ENCODE measurements at regions not wholly inside any gene's neighbourhood (a gene's known extent, or its start where the extent isn't known, plus 50 kb on each side); places are given as distances from the start of the nearest gene placed in this dataset.
A peak's percentile ranks its signal among the peaks of the same experiment; 100 is the strongest.

DNA sequence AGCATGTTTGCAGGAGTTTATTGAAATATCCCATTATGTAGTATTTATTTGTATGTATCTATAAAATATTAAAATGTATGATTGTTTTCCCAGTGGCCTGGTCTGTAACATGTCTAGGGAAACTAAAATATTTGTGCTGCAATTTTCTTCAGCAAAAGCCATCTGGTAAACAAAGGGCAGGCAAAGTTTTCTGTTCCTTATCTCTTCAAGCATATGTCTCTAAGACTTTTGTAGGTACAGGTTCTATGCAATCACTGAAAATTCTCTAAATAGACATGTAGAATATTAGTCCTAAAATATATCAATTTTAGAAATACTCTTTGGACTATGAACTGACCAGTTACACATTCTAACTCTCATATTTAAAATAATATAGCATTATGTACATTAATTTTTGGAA is 585.8 kb upstream of the RGS18 start:
- no peak for TF ChIP-seq ZNF384 (IDR thresholded peaks at IDR 0.05)
- TF ChIP-seq NFRKB (IDR thresholded peaks at IDR 0.05), result no peak
- no peak for TF ChIP-seq CTBP1 (IDR thresholded peaks at IDR 0.05; ENCODE audit: borderline replicate concordance)
- no peak for TF ChIP-seq SP1 (IDR thresholded peaks at IDR 0.05)
- no peak for TF ChIP-seq SUZ12 (IDR thresholded peaks at IDR 0.05)
- TF ChIP-seq BHLHE40 (IDR thresholded peaks at IDR 0.05; ENCODE audit: borderline replicate concordance), result no peak
- CTCF ChIA-PET, result no interaction called here
- POLR2A ChIA-PET, result no interaction called here
- no peak for DNase-seq (ENCODE audit: extremely low spot score)

DNA sequence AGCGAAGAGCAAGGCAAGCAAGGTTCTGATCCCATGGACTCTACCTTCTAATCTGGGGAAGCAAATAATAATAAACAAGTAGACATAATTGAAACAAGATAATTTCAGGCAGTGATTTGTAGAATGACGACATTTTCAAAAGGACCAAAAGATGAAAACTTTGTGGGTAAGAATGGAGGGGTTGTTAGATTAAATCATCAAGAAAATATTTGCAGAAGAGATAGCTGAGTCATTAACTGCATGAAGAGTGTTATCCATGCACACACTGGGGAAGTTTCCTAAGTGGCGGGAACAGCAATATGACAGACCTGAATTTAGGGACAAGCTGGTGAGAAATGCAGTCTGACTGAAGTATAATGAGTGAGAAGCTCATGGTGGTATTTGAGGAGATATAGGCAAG is 583.1 kb upstream of the RGS18 start:
- no peak for DNase-seq (ENCODE audit: extremely low spot score)
- ChIA-PET CTCF (no interaction called here), POLR2A (no interaction called here)
- TF ChIP-seq L3MBTL2 (conservative IDR thresholded peaks at IDR 0.05) (peak; percentile 3; the same call in 1 of the 2 replicates), HDGF (IDR thresholded peaks at IDR 0.05; ENCODE audit: borderline replicate concordance) (no peak)

DNA sequence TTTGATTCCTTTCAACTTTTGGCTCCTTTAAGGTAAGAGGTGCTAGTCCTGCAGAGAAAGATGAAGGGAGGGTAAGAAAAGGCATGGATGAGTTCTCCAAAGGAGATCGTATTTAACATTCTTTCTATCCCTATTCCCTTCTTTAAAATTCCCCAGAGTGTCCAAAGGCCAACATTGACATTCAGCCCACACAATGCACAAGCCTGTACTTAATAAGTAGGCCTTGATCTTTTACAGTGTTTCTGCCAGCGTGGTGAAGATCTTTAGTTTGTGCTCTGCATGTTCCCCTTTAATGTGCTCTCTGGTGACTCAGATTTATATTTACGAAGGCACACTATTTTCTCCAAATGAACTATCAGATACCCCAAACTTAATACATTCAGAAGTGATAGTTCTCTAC is 582.5 kb upstream of the RGS18 start:
- no peak for TF ChIP-seq L3MBTL2 (conservative IDR thresholded peaks at IDR 0.05)
- TF ChIP-seq HDGF (IDR thresholded peaks at IDR 0.05; ENCODE audit: borderline replicate concordance), result no peak
- TF ChIP-seq FOXK2 (IDR thresholded peaks at IDR 0.05), result no peak
- TF ChIP-seq CTBP1 (IDR thresholded peaks at IDR 0.05; ENCODE audit: borderline replicate concordance), result no peak
- TF ChIP-seq, protein P1, sequence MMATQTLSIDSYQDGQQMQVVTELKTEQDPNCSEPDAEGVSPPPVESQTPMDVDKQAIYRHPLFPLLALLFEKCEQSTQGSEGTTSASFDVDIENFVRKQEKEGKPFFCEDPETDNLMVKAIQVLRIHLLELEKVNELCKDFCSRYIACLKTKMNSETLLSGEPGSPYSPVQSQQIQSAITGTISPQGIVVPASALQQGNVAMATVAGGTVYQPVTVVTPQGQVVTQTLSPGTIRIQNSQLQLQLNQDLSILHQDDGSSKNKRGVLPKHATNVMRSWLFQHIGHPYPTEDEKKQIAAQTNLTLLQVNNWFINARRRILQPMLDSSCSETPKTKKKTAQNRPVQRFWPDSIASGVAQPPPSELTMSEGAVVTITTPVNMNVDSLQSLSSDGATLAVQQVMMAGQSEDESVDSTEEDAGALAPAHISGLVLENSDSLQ (IDR thresholded peaks at IDR 0.05), result no peak
- no peak for TF ChIP-seq BHLHE40 (IDR thresholded peaks at IDR 0.05; ENCODE audit: borderline replicate concordance)
- no peak for TF ChIP-seq ELF4 (IDR thresholded peaks at IDR 0.05)
- no peak for TF ChIP-seq SP1 (IDR thresholded peaks at IDR 0.05)
- TF ChIP-seq FOXM1 (IDR thresholded peaks at IDR 0.05; ENCODE audit: borderline replicate concordance), result no peak
- no peak for TF ChIP-seq FOXA1 (IDR thresholded peaks at IDR 0.05)
- no peak for TF ChIP-seq TARDBP (IDR thresholded peaks at IDR 0.05)
- TF ChIP-seq ZNF384 (IDR thresholded peaks at IDR 0.05), result no peak
- TF ChIP-seq ARNT (IDR thresholded peaks at IDR 0.05), result no peak
- no peak for TF ChIP-seq SUZ12 (IDR thresholded peaks at IDR 0.05)
- TF ChIP-seq NFRKB (IDR thresholded peaks at IDR 0.05), result no peak
- no peak for TF ChIP-seq LEF1 (IDR thresholded peaks at IDR 0.05; ENCODE audit: borderline replicate concordance)
- ChIA-PET POLR2A (no interaction called here), CTCF (no interaction called here)
- no peak for DNase-seq (ENCODE audit: extremely low spot score)

DNA sequence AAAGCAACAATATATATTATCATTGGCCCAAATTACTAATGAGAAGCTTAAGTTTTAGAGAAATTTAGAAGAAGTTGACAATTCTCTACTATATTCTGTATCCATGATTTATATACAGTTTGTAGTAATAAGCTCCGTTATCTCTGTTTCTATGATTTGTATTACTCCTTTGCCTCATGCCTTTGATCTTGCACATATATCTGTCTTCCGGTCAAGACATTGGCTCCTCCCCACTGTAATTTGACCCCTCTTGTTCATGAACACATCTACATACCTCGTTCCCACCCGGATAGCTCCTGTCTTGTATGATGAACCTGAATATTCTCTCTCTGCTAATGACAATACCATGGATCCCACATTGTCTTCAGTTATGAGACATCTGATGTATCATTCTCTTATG is 581.0 kb upstream of the RGS18 start:
- ChIA-PET POLR2A (no interaction called here), CTCF (interaction anchor here (0.6 kb wide), 1 partner anchor 24 kb away, joined by 4 read pairs; no protein-coding TSS in a partner anchor)
- no peak for TF ChIP-seq ZNF384 (IDR thresholded peaks at IDR 0.05)

DNA sequence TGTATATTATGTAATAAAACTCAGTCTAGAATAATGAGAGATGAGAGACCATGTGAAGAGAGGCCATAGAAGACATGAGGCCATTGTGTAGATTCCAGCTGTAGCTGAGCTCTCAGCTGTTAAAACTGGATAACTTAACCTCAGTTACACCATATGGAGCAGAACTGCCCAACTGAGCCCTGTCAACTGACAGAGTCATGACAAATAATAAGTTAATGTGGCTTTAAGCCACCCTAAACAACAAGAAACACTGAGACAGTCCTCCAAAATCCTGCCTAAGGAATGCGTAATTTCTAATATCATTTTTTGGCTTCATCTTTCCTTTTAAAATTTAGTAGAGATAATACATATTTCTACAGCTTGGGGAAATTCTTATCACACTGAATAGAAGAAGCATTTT is 580.0 kb upstream of the RGS18 start:
- no peak for TF ChIP-seq TARDBP (IDR thresholded peaks at IDR 0.05)
- no peak for TF ChIP-seq SP1 (IDR thresholded peaks at IDR 0.05)
- no peak for TF ChIP-seq CTBP1 (IDR thresholded peaks at IDR 0.05; ENCODE audit: borderline replicate concordance)
- POLR2A ChIA-PET, result no interaction called here
- CTCF ChIA-PET, result no interaction called here
- no peak for DNase-seq (ENCODE audit: extremely low spot score)

More for the DNA sequence above, 581.0 kb upstream of the RGS18 start:
- no peak for DNase-seq (ENCODE audit: extremely low spot score)

DNA sequence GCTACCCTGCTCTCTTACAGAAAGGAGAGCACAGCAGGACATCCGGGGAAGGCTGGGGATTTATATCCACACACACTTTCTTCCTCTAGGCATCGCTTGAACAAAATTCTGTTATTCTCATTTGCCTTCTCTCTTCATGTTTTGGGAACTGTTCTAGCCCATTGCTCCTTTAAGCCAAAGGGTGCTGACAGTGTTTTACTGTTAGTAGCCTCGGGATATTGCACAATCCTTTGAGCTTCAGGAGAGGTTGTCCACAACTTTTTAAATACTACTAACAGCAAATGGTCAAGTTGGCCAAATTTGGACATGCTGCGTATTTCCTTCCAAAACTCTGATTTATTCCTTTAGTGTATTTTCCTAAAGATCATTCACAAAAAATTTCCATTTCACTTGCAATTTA is 579.2 kb upstream of the RGS18 start:
- CTCF ChIA-PET, result no interaction called here
- no peak for TF ChIP-seq SP1 (IDR thresholded peaks at IDR 0.05)
- no peak for TF ChIP-seq LEF1 (IDR thresholded peaks at IDR 0.05; ENCODE audit: borderline replicate concordance)
- no peak for TF ChIP-seq BHLHE40 (IDR thresholded peaks at IDR 0.05; ENCODE audit: borderline replicate concordance)
- no peak for TF ChIP-seq HDGF (IDR thresholded peaks at IDR 0.05; ENCODE audit: borderline replicate concordance)
- DNase-seq (ENCODE audit: extremely low spot score), result no peak
- POLR2A ChIA-PET, result no interaction called here

DNA sequence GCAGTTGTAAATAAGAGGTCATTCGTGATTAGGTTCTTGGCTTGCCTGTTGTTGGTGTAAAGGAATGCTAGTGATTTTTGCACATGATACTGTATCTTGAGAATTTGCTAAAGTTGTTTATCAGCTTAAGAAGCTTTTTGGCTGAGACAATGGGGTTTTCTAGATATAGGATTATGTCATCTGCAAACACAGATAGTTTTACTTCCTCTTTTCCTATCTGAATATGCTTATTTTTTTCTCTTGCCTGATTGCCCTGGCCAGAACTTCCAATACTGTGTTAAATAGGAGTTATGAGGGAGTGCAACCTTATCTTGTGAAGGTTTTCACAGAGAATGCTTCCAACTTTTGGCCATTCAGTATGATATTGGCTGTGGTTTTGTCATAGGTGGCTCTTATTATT is 576.1 kb upstream of the RGS18 start:
- no peak for DNase-seq (ENCODE audit: extremely low spot score)
- CTCF ChIA-PET, result no interaction called here

DNA sequence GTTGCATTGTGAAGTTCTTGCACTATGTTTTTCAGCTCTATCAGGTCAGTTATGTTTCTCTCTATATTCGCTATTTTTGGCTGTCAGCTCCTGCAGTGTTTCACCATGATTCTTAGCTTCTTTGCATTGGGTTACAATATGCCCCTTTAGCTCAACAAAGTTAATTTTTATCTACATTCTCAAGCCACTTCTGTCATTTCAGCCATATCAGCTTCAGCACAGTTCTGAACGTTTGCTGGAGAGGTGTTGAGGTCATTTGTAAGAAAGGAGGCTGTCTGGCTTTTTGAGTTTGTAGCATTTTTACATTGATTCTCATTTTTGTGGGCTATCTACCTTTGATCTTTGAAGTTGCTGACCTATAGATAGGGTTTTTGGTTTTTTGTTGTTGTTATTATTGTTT is 573.2 kb upstream of the RGS18 start:
- no peak for DNase-seq (ENCODE audit: extremely low spot score)
- TF ChIP-seq CTBP1 (IDR thresholded peaks at IDR 0.05; ENCODE audit: borderline replicate concordance) (no peak), FOXA1 (IDR thresholded peaks at IDR 0.05) (no peak), BHLHE40 (IDR thresholded peaks at IDR 0.05; ENCODE audit: borderline replicate concordance) (no peak), TARDBP (IDR thresholded peaks at IDR 0.05) (no peak)
- CTCF ChIA-PET, result no interaction called here
- POLR2A ChIA-PET, result no interaction called here

More for the DNA sequence above, 576.1 kb upstream of the RGS18 start:
- no peak for TF ChIP-seq NFRKB (IDR thresholded peaks at IDR 0.05)
- TF ChIP-seq ZNF384 (IDR thresholded peaks at IDR 0.05), result no peak
- no peak for TF ChIP-seq ARNT (IDR thresholded peaks at IDR 0.05)
- TF ChIP-seq L3MBTL2 (conservative IDR thresholded peaks at IDR 0.05), result no peak
- no peak for TF ChIP-seq SUZ12 (IDR thresholded peaks at IDR 0.05)
- TF ChIP-seq FOXM1 (IDR thresholded peaks at IDR 0.05; ENCODE audit: borderline replicate concordance), result no peak
- no peak for TF ChIP-seq BHLHE40 (IDR thresholded peaks at IDR 0.05; ENCODE audit: borderline replicate concordance)
- no peak for TF ChIP-seq FOXK2 (IDR thresholded peaks at IDR 0.05)
- TF ChIP-seq SP1 (IDR thresholded peaks at IDR 0.05), result no peak
- no peak for TF ChIP-seq HDGF (IDR thresholded peaks at IDR 0.05; ENCODE audit: borderline replicate concordance)
- no peak for TF ChIP-seq FOXA1 (IDR thresholded peaks at IDR 0.05)
- TF ChIP-seq TARDBP (IDR thresholded peaks at IDR 0.05), result no peak
- no peak for TF ChIP-seq CTBP1 (IDR thresholded peaks at IDR 0.05; ENCODE audit: borderline replicate concordance)
- POLR2A ChIA-PET, result no interaction called here

DNA sequence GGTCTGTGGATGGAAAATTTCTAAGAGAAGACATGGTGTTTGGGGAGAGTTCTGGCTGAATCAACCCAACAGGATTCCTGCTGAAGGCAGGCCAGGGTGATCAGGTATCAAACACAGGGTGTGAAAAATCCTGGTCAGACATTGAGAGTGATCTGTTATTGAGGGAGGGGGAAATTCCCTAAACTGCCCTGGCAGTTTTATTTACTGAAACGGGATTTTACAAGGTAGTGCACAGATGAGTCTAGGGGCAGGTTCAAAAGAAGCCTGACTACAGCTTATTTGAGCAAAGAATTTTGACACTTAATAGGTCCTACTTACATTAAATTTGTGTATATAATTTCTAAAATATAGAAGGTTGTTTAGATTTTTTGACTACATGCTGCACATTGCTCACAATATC is 569.4 kb upstream of the RGS18 start:
- CTCF ChIA-PET, result no interaction called here
- POLR2A ChIA-PET, result no interaction called here
- TF ChIP-seq FOXA1 (IDR thresholded peaks at IDR 0.05) (no peak), NFRKB (IDR thresholded peaks at IDR 0.05) (no peak), FOXK2 (IDR thresholded peaks at IDR 0.05) (no peak), CTBP1 (IDR thresholded peaks at IDR 0.05; ENCODE audit: borderline replicate concordance) (no peak), L3MBTL2 (conservative IDR thresholded peaks at IDR 0.05) (no peak), HDGF (IDR thresholded peaks at IDR 0.05; ENCODE audit: borderline replicate concordance) (no peak), LEF1 (IDR thresholded peaks at IDR 0.05; ENCODE audit: borderline replicate concordance) (no peak)
- DNase-seq (ENCODE audit: extremely low spot score), result no peak
